ENCODE measurements at regions not wholly inside any gene's neighbourhood (a gene's known extent, or its start where the extent isn't known, plus 50 kb on each side); places are given as distances from the start of the nearest gene placed in this dataset.

DNA sequence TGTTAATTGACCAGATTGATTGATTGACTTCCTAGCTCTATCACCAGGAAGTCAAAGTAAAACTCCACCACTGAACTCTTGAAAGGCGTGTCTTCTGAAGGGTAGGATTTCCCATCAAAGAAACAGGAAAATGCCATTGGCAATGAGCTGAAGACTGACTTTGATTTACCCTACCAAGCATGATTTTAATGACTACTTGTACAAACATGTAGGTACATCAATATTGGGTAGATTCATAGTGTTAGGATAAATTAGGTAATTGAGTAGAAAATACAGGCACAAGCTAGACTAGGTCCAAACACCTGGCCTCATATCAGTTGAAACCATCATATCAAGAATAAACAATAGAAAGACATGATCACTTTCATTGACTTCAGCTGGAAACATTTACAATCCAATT is 53.2 kb upstream of the ATXN3L start:
- no peaks in the 10 kb centered on the region for H3K79me2 ChIP-seq (ENCODE audit: control insufficient read depth, insufficient read depth, low read length)
- peak overlapping the region; percentile 31 for H3K4me2 ChIP-seq (ENCODE audit: control insufficient read depth, extremely low read depth, insufficient read depth, low read depth, low read length)
- no peak overlapping the region for H3K4me3 ChIP-seq (ENCODE audit: control insufficient read depth in 2 of 3, extremely low read depth in 1 of 3, insufficient read depth in 2 of 3, low read depth in 1 of 3, low read length in 3 of 3)
- H3K27me3 ChIP-seq (ENCODE audit: control insufficient read depth, extremely low read depth, insufficient read depth, low read length), result no peaks in the 10 kb centered on the region
- no peaks in the 10 kb centered on the region for H4K20me1 ChIP-seq (ENCODE audit: control insufficient read depth, extremely low read depth, insufficient read depth, low read length)
- no peaks in the 10 kb centered on the region for H3K36me3 ChIP-seq (ENCODE audit: control insufficient read depth in 2 of 2, extremely low read depth in 1 of 2, insufficient read depth in 2 of 2, low read length in 2 of 2)
- no peak overlapping the region for H3K9ac ChIP-seq (ENCODE audit: control insufficient read depth, extremely low read depth, insufficient read depth, low read length)
- FAIRE-seq (peak; percentile 72), DNase-seq (ENCODE audit: low read depth, low spot score) (no peak)
- no peak overlapping the region for H2AFZ ChIP-seq (ENCODE audit: control insufficient read depth, low read length)
- peaks cover 46% of the 10 kb centered on the region for H3K4me1 ChIP-seq (ENCODE audit: control insufficient read depth, extremely low read depth, insufficient read depth, low read length)
- no peaks in the 10 kb centered on the region for H3K9me1 ChIP-seq (ENCODE audit: control insufficient read depth, extremely low read depth, insufficient read depth, low read length)
- no peak overlapping the region for H3K27ac ChIP-seq (ENCODE audit: control insufficient read depth, insufficient read depth, low read length)
- no peak for TF ChIP-seq EZH2 (IDR thresholded peaks at IDR 0.05; ENCODE audit: low read length)
- TF ChIP-seq, protein P1, sequence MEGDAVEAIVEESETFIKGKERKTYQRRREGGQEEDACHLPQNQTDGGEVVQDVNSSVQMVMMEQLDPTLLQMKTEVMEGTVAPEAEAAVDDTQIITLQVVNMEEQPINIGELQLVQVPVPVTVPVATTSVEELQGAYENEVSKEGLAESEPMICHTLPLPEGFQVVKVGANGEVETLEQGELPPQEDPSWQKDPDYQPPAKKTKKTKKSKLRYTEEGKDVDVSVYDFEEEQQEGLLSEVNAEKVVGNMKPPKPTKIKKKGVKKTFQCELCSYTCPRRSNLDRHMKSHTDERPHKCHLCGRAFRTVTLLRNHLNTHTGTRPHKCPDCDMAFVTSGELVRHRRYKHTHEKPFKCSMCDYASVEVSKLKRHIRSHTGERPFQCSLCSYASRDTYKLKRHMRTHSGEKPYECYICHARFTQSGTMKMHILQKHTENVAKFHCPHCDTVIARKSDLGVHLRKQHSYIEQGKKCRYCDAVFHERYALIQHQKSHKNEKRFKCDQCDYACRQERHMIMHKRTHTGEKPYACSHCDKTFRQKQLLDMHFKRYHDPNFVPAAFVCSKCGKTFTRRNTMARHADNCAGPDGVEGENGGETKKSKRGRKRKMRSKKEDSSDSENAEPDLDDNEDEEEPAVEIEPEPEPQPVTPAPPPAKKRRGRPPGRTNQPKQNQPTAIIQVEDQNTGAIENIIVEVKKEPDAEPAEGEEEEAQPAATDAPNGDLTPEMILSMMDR (optimal IDR thresholded peaks at IDR 0.05 in 1 of 3, IDR thresholded peaks at IDR 0.05 in 1 of 3, conservative IDR thresholded peaks at IDR 0.05 in 1 of 3; ENCODE audit: extremely low read depth in 1 of 3, insufficient read depth in 2 of 3, low read length in 3 of 3), result no peak
- no peaks in the 10 kb centered on the region for H3K9me3 ChIP-seq (ENCODE audit: control insufficient read depth, low read depth, low read length)
- dilution Hi-C loops (cut with MboI; ENCODE audit: extremely low pct_ligation_motif_present, low sequenced_read_pairs), result no loop called here

DNA sequence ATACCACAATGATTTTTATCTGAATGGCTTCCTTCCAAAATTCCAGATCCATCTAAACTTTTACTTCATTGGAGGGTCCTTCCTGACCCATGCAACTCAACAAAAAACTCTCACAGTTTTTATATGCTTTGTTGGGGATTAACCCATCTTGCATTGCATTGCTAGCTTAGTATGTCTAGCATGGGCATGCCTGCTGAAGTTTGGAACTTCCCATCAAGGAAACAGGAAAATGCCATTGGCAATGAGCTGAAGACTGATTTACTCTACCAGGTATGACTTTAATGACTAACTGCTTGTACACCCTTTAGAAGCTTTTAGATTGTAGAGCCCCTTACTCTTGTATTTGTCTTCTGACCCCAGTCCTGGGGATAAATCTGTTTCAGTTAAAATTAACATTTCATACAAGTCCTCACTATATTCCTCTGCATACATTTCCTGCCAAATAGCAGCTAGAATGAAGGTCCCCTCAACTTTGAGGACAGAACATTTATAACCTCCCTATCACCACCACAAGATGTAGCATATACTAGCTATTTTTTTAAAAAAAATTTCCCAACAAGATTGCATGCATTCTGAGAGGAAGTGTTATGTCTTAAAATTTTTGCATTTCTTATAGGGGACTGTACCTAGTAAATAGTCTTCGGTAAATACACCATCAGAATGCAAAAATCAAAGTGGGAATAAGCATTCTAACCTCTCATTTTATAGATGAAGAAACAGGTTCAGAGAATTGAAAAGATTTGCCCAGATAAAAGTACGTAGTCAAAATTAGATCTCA is 52.5 kb upstream of the ATXN3L start:
- Histone ChIP-seq H3K4me1 (ENCODE audit: control insufficient read depth, extremely low read depth, insufficient read depth, low read length) (peaks cover 40% of the 10 kb centered on the region), H3K4me2 (ENCODE audit: control insufficient read depth, extremely low read depth, insufficient read depth, low read depth, low read length) (no peak overlapping the region), H3K9me1 (ENCODE audit: control insufficient read depth, extremely low read depth, insufficient read depth, low read length) (no peaks in the 10 kb centered on the region), H3K79me2 (ENCODE audit: control insufficient read depth, insufficient read depth, low read length) (no peaks in the 10 kb centered on the region), H3K9me3 (ENCODE audit: control insufficient read depth, low read depth, low read length) (no peaks in the 10 kb centered on the region), H2AFZ (ENCODE audit: control insufficient read depth, low read length) (no peak overlapping the region), H3K4me3 (ENCODE audit: control insufficient read depth in 2 of 3, extremely low read depth in 1 of 3, insufficient read depth in 2 of 3, low read depth in 1 of 3, low read length in 3 of 3) (no peak overlapping the region), H3K36me3 (ENCODE audit: control insufficient read depth in 2 of 2, extremely low read depth in 1 of 2, insufficient read depth in 2 of 2, low read length in 2 of 2) (no peaks in the 10 kb centered on the region), H3K27me3 (ENCODE audit: control insufficient read depth, extremely low read depth, insufficient read depth, low read length) (no peaks in the 10 kb centered on the region), H3K27ac (ENCODE audit: control insufficient read depth, insufficient read depth, low read length) (no peak overlapping the region), H3K9ac (ENCODE audit: control insufficient read depth, extremely low read depth, insufficient read depth, low read length) (no peak overlapping the region), H4K20me1 (ENCODE audit: control insufficient read depth, extremely low read depth, insufficient read depth, low read length) (no peaks in the 10 kb centered on the region)
- FAIRE-seq (peak; percentile 93), DNase-seq (ENCODE audit: low read depth, low spot score) (no peak)
- TF ChIP-seq, protein P1 (optimal IDR thresholded peaks at IDR 0.05 in 1 of 3, IDR thresholded peaks at IDR 0.05 in 1 of 3, conservative IDR thresholded peaks at IDR 0.05 in 1 of 3; ENCODE audit: extremely low read depth in 1 of 3, insufficient read depth in 2 of 3, low read length in 3 of 3), result no peak
- TF ChIP-seq EZH2 (IDR thresholded peaks at IDR 0.05; ENCODE audit: low read length), result no peak
- dilution Hi-C loops (cut with MboI; ENCODE audit: extremely low pct_ligation_motif_present, low sequenced_read_pairs), result no loop called here

All from keratinocyte (primary cell).